SU-DHL-6 (cell line): ENCODE measurements at regions not wholly inside any gene's neighbourhood (a gene's known extent, or its start where the extent isn't known, plus 50 kb on each side); places are given as distances from the start of the nearest gene placed in this dataset.

ENCODE experiments used
- H2AFZ ChIP-seq: fragments of 200-600 bp; sonication (generic); 2 replicates; pipeline ENCODE4 v1.6.1; 2014; ENCODE audit warnings: low read depth, mild to moderate bottlenecking, moderate library complexity, mixed read lengths, antibody characterized with exemption, low read length; ENCODE audit not compliant: severe bottlenecking
- H3F3A ChIP-seq: fragments of 200-600 bp; shearing (Covaris generic); 2 replicates; pipeline ENCODE4 v1.6.0; 2016; ENCODE audit warnings: antibody characterized with exemption, mild to moderate bottlenecking; ENCODE audit not compliant: insufficient read depth
- H3K27ac ChIP-seq: fragments of 200-600 bp; sonication (generic); 2 replicates; pipeline ENCODE4 v1.5.1; 2016; ENCODE audit warnings: low read depth, mild to moderate bottlenecking, low read length, moderate library complexity, mixed read lengths
- H3K27me3 ChIP-seq: fragments of 200-600 bp; sonication (generic), shearing (Covaris generic); 2 replicates; pipeline ENCODE4 v1.6.0; 2014; ENCODE audit warnings: mild to moderate bottlenecking, low read length
- H3K36me3 ChIP-seq: fragments of 200-600 bp; sonication (generic); 2 replicates; pipeline ENCODE4 v1.6.1; 2014; ENCODE audit warnings: mild to moderate bottlenecking, low read length, mixed read lengths
- H3K4me2 ChIP-seq: fragments of 300-600, 200-600 bp; shearing (Covaris generic), sonication (generic); 2 replicates; pipeline ENCODE4 v1.6.0; 2014; ENCODE audit warnings: low read length, low read depth, mild to moderate bottlenecking; ENCODE audit not compliant: poor library complexity, severe bottlenecking
- H3K4me3 ChIP-seq: fragments of 200-600 bp; sonication (generic); 2 replicates; pipeline ENCODE4 v1.5.1; 2014; ENCODE audit warnings: antibody characterized with exemption, low read length, mild to moderate bottlenecking, mixed read lengths; ENCODE audit not compliant: insufficient read depth, poor library complexity, severe bottlenecking
- H3K79me2 ChIP-seq: fragments of 200-600 bp; sonication (generic); 2 replicates; pipeline ENCODE4 v1.6.1; 2014; ENCODE audit warnings: mild to moderate bottlenecking, low read length, moderate library complexity; ENCODE audit not compliant: insufficient read depth
- H3K9ac ChIP-seq: fragments of 200-600 bp; sonication (generic); 2 replicates; pipeline ENCODE4 v1.7.0; 2014; ENCODE audit warnings: mild to moderate bottlenecking, low read length
- H3K9me2 ChIP-seq: fragments of 200-600 bp; sonication (generic); replicated peaks from 2 replicates; pipeline ENCODE4 v1.6.1; 2014; ENCODE audit warnings: low read length; ENCODE audit not compliant: insufficient read depth
- H3K9me3 ChIP-seq: fragments of 200-600 bp; sonication (generic); 2 replicates; pipeline ENCODE4 v1.6.1; 2014; ENCODE audit warnings: low read length, mixed read lengths; ENCODE audit not compliant: insufficient read depth
- H4K20me1 ChIP-seq: fragments of 200-600 bp; sonication (generic); 2 replicates; pipeline ENCODE4 v1.6.1; 2014; ENCODE audit warnings: low read depth, mild to moderate bottlenecking, antibody characterized with exemption, low read length, moderate library complexity, mixed read lengths
- EZH2phosphoT487 ChIP-seq: fragments of 200-600 bp; sonication (generic), shearing (Covaris generic); conservative IDR thresholded peaks from 2 replicates; pipeline ENCODE4 v1.6.1; 2018; ENCODE audit warnings: mild to moderate bottlenecking, antibody characterized with exemption, low read length, moderate library complexity, mixed read lengths
- TF ChIP-seq, protein P1 (sequence below): fragments of 200-600 bp; sonication (generic); IDR thresholded peaks from one replicate; pipeline ENCODE4 v1.5.1; 2017; ENCODE audit warnings: antibody characterized with exemption, mild to moderate bottlenecking, low read length, moderate library complexity; ENCODE audit not compliant: insufficient read depth, poor library complexity, severe bottlenecking

GRCh38 chr18:8478968-8479370 is 130.3 kb upstream of the RAB12 start:
- H3K4me2 ChIP-seq = no peak overlapping the region
- no peaks in the 10 kb centered on the region for H3K27me3 ChIP-seq
- no peaks in the 10 kb centered on the region for H3K79me2 ChIP-seq
- no peak overlapping the region for H3K9ac ChIP-seq
- no peak overlapping the region for H3K4me3 ChIP-seq
- no peaks in the 10 kb centered on the region for H3F3A ChIP-seq
- H3K27ac ChIP-seq = no peak overlapping the region
- no peak for TF ChIP-seq EZH2phosphoT487
- TF ChIP-seq, protein P1, sequence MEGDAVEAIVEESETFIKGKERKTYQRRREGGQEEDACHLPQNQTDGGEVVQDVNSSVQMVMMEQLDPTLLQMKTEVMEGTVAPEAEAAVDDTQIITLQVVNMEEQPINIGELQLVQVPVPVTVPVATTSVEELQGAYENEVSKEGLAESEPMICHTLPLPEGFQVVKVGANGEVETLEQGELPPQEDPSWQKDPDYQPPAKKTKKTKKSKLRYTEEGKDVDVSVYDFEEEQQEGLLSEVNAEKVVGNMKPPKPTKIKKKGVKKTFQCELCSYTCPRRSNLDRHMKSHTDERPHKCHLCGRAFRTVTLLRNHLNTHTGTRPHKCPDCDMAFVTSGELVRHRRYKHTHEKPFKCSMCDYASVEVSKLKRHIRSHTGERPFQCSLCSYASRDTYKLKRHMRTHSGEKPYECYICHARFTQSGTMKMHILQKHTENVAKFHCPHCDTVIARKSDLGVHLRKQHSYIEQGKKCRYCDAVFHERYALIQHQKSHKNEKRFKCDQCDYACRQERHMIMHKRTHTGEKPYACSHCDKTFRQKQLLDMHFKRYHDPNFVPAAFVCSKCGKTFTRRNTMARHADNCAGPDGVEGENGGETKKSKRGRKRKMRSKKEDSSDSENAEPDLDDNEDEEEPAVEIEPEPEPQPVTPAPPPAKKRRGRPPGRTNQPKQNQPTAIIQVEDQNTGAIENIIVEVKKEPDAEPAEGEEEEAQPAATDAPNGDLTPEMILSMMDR = peak; percentile 1
- H3K36me3 ChIP-seq = no peaks in the 10 kb centered on the region
- no peak overlapping the region for H2AFZ ChIP-seq
- no peaks in the 10 kb centered on the region for H3K9me2 ChIP-seq
- no peaks in the 10 kb centered on the region for H3K9me3 ChIP-seq
- no peaks in the 10 kb centered on the region for H4K20me1 ChIP-seq

DNA sequence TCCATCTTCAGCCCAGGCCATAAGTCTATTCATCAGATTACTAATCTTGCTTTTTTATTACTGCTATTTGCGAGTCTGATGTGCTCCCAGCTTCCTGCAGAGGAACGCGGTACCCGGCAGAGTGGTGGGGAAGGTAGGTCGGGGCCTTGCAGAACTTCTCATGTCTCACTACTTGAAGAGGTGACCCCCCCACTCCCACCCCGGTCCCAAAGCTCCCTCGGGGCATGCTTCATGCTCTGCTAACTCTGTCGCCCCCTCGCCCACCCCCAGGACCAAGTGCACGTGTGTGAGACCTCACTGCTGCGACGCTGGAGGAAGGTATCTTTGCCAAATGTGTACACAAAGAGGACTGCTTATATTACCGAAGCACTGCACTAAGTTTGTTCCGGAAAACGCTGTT is 129.4 kb upstream of the RAB12 start:
- no peak overlapping the region for H3K4me2 ChIP-seq
- H3K4me3 ChIP-seq = no peak overlapping the region
- H3K9me3 ChIP-seq = no peaks in the 10 kb centered on the region
- no peaks in the 10 kb centered on the region for H3K27me3 ChIP-seq
- H2AFZ ChIP-seq = no peak overlapping the region
- TF ChIP-seq, protein P1 = no peak
- TF ChIP-seq EZH2phosphoT487 = no peak
- no peak overlapping the region for H3K27ac ChIP-seq
- H3F3A ChIP-seq = no peaks in the 10 kb centered on the region
- H3K79me2 ChIP-seq = no peaks in the 10 kb centered on the region
- no peaks in the 10 kb centered on the region for H4K20me1 ChIP-seq
- no peaks in the 10 kb centered on the region for H3K9me2 ChIP-seq
- H3K9ac ChIP-seq = no peak overlapping the region
- H3K36me3 ChIP-seq = no peaks in the 10 kb centered on the region

DNA sequence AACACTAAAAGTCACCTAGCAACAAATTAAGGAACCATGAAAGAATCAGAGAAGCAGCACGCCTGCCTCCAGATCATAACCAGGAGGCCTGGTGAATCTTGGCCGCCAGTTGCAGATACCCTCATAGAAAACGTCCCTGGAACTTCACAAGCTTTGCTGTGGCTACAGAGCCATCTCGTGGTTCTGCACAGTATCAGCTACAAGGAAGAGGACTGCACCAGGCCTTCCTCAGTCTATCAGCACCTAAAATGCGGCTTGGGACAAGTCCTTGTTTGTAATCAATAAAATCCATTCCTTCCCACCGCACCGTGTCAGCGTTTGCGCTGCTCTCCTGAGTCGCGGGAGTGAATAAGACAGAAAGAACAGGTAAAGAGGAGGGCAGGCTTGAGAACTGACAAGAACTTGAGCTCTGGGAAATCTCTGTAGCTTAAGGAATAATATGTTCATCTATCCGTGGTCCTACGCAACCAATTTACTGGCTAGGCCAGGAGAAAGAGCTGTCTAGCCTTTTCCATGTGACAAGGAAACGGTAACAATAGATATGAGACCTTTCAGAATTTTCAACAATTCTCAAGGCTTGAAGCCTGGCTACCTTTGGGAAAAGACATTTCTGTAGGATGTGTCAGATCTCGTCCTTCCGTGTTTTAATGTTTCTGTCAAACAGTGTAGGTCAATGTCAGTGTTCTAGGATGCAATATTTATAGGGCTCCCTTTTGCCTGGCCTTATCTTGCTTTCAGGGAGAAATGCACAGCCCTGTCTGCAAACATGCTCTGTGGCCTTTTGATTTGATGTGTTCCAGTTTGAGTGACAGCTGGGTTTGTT is 128.5 kb upstream of the RAB12 start:
- H3K79me2 ChIP-seq = no peaks in the 10 kb centered on the region
- no peak overlapping the region for H3K4me2 ChIP-seq
- no peak overlapping the region for H2AFZ ChIP-seq
- H3K27ac ChIP-seq = no peak overlapping the region
- H3K9ac ChIP-seq = no peak overlapping the region
- no peaks in the 10 kb centered on the region for H3K27me3 ChIP-seq
- no peaks in the 10 kb centered on the region for H3F3A ChIP-seq
- TF ChIP-seq, protein P1 = no peak
- TF ChIP-seq EZH2phosphoT487 = no peak
- H3K9me3 ChIP-seq = no peaks in the 10 kb centered on the region
- H4K20me1 ChIP-seq = no peaks in the 10 kb centered on the region
- no peaks in the 10 kb centered on the region for H3K36me3 ChIP-seq
- no peaks in the 10 kb centered on the region for H3K9me2 ChIP-seq
- H3K4me3 ChIP-seq = no peak overlapping the region
